DND-41 (cell line): ENCODE measurements at regions not wholly inside any gene's neighbourhood (a gene's known extent, or its start where the extent isn't known, plus 50 kb on each side); places are given as distances from the start of the nearest gene placed in this dataset.

Experiments used
- ATAC-seq: fragments of 200-7000 bp; cut with Tn5 transposase; 3 replicates; pipeline ENCODE4 v1.9.1; 2021; ENCODE audit warnings: low read depth; ENCODE audit not compliant: insufficient read depth
- DNase-seq: peaks from one replicate; pipeline ENCODE4 v3.0.0-alpha.2; 2020
- H2AFZ ChIP-seq: 2 replicates; pipeline ENCODE4 v1.6.0; 2012; ENCODE audit warnings: low read depth, low read length
- H3K27ac ChIP-seq: 2 replicates; pipeline ENCODE4 v1.5.1; 2012; ENCODE audit warnings: low read length, inconsistent platforms
- H3K27me3 ChIP-seq: fragments of 200-600 bp; sonication (generic); 2 replicates; pipeline ENCODE4 v1.6.0; 2012; ENCODE audit warnings: low read length, mild to moderate bottlenecking, inconsistent platforms; ENCODE audit not compliant: insufficient read depth, poor library complexity
- H3K36me3 ChIP-seq: 2 replicates; pipeline ENCODE4 v1.5.1; 2012; ENCODE audit warnings: low read length, inconsistent platforms; ENCODE audit not compliant: insufficient read depth
- H3K4me1 ChIP-seq: 2 replicates; pipeline ENCODE4 v1.5.1; 2012; ENCODE audit warnings: mild to moderate bottlenecking, low read length; ENCODE audit not compliant: insufficient read depth
- H3K4me2 ChIP-seq: 2 replicates; pipeline ENCODE4 v1.6.0; 2012; ENCODE audit warnings: mild to moderate bottlenecking, moderate library complexity, low read length, inconsistent platforms; ENCODE audit not compliant: insufficient read depth
- H3K4me3 ChIP-seq, 2 experiments: fragments of 200-600 bp in 1 of 2; shearing (Covaris generic) in 1 of 2; 2 replicates each; pipeline ENCODE4 v1.5.1; 2012 to 2016; ENCODE audit warnings: inconsistent platforms in 2 of 2, low read length in 2 of 2, mild to moderate bottlenecking in 2 of 2, low read depth in 1 of 2, moderate library complexity in 1 of 2
- H3K79me2 ChIP-seq: 2 replicates; pipeline ENCODE4 v1.6.0; 2012; ENCODE audit warnings: low read length, inconsistent platforms; ENCODE audit not compliant: insufficient read depth
- H3K9ac ChIP-seq: 2 replicates; pipeline ENCODE4 v1.6.0; 2012; ENCODE audit warnings: low read depth, mild to moderate bottlenecking, inconsistent platforms, low read length, moderate library complexity
- H3K9me3 ChIP-seq: 2 replicates; pipeline ENCODE4 v1.5.1; 2012; ENCODE audit warnings: low read length, moderate library complexity, mild to moderate bottlenecking, inconsistent platforms; ENCODE audit not compliant: insufficient read depth, severe bottlenecking
- H4K20me1 ChIP-seq: 2 replicates; pipeline ENCODE4 v1.6.0; 2012; ENCODE audit warnings: low read length; ENCODE audit not compliant: insufficient read depth
- CTCF ChIP-seq: IDR thresholded peaks from 2 replicates; pipeline ENCODE4 v1.5.1; 2012; ENCODE audit warnings: borderline replicate concordance, low read length, moderate library complexity, mild to moderate bottlenecking; ENCODE audit not compliant: poor library complexity, severe bottlenecking; ENCODE audit errors: extremely low read depth
- EZH2 ChIP-seq: IDR thresholded peaks from 3 replicates; pipeline ENCODE4 v1.6.1; 2012; ENCODE audit warnings: borderline replicate concordance, low read depth, mild to moderate bottlenecking, moderate library complexity, low read length, inconsistent platforms; ENCODE audit not compliant: severe bottlenecking

- H3K27ac ChIP-seq = no peak overlapping the region
- no peaks in the 10 kb centered on the region for H3K79me2 ChIP-seq
- no peak for TF ChIP-seq CTCF
- TF ChIP-seq EZH2 = no peak
- H3K4me2 ChIP-seq = no peak overlapping the region
- H4K20me1 ChIP-seq = no peaks in the 10 kb centered on the region
- no peak overlapping the region for H2AFZ ChIP-seq
- no peak overlapping the region for H3K4me3 ChIP-seq
- ATAC-seq (no peak), DNase-seq (no peak)
- H3K9me3 ChIP-seq = no peaks in the 10 kb centered on the region
- H3K9ac ChIP-seq = no peak overlapping the region
- H3K4me1 ChIP-seq = no peaks in the 10 kb centered on the region
- H3K36me3 ChIP-seq = no peaks in the 10 kb centered on the region
- H3K27me3 ChIP-seq = no peaks in the 10 kb centered on the region
Measured at GRCh38 chr1:87524021-87524754, 195.5 kb downstream of the LMO4 start.

GRCh38 chr1:87528754-87529517, 200.3 kb downstream of the LMO4 start:
- Histone ChIP-seq H3K27ac (no peak overlapping the region), H3K4me3 (no peak overlapping the region), H3K36me3 (no peaks in the 10 kb centered on the region), H3K9ac (no peak overlapping the region), H3K27me3 (no peaks in the 10 kb centered on the region), H3K9me3 (no peaks in the 10 kb centered on the region), H3K4me1 (no peaks in the 10 kb centered on the region), H3K4me2 (no peak overlapping the region), H4K20me1 (no peaks in the 10 kb centered on the region), H3K79me2 (no peaks in the 10 kb centered on the region), H2AFZ (no peak overlapping the region)
- DNase-seq = no peak
- TF ChIP-seq EZH2 = no peak
- ATAC-seq = no peak

GRCh38 chr1:87530042-87530807, 201.5 kb downstream of the LMO4 start:
- Histone ChIP-seq H3K27me3 (no peaks in the 10 kb centered on the region), H4K20me1 (no peaks in the 10 kb centered on the region), H3K79me2 (no peaks in the 10 kb centered on the region), H3K4me2 (no peak overlapping the region), H2AFZ (no peak overlapping the region), H3K27ac (no peak overlapping the region), H3K4me3 (no peak overlapping the region), H3K4me1 (no peaks in the 10 kb centered on the region), H3K9me3 (no peaks in the 10 kb centered on the region), H3K9ac (no peak overlapping the region), H3K36me3 (no peaks in the 10 kb centered on the region)
- no peak for TF ChIP-seq CTCF
- no peak for TF ChIP-seq EZH2
- DNase-seq (no peak), ATAC-seq (no peak)
